ENCODE measurements at regions not wholly inside any gene's neighbourhood (a gene's known extent, or its start where the extent isn't known, plus 50 kb on each side); places are given as distances from the start of the nearest gene placed in this dataset.

- TF ChIP-seq, protein P1, sequence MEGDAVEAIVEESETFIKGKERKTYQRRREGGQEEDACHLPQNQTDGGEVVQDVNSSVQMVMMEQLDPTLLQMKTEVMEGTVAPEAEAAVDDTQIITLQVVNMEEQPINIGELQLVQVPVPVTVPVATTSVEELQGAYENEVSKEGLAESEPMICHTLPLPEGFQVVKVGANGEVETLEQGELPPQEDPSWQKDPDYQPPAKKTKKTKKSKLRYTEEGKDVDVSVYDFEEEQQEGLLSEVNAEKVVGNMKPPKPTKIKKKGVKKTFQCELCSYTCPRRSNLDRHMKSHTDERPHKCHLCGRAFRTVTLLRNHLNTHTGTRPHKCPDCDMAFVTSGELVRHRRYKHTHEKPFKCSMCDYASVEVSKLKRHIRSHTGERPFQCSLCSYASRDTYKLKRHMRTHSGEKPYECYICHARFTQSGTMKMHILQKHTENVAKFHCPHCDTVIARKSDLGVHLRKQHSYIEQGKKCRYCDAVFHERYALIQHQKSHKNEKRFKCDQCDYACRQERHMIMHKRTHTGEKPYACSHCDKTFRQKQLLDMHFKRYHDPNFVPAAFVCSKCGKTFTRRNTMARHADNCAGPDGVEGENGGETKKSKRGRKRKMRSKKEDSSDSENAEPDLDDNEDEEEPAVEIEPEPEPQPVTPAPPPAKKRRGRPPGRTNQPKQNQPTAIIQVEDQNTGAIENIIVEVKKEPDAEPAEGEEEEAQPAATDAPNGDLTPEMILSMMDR (IDR thresholded peaks at IDR 0.05): no peak
- no peak for DNase-seq (ENCODE audit: low spot score)
- H3K4me3 ChIP-seq: no peak overlapping the region
- H3K27ac ChIP-seq: no peak overlapping the region
Observed at GRCh38 chr9:38306899-38307298, 85.6 kb upstream of the ALDH1B1 start.

GRCh38 chr9:38305582-38305981, 86.9 kb upstream of the ALDH1B1 start:
- TF ChIP-seq, protein P1 (IDR thresholded peaks at IDR 0.05): no peak
- no peak overlapping the region for H3K4me3 ChIP-seq
- DNase-seq (ENCODE audit: low spot score): no peak
- no peak overlapping the region for H3K27ac ChIP-seq

DNA sequence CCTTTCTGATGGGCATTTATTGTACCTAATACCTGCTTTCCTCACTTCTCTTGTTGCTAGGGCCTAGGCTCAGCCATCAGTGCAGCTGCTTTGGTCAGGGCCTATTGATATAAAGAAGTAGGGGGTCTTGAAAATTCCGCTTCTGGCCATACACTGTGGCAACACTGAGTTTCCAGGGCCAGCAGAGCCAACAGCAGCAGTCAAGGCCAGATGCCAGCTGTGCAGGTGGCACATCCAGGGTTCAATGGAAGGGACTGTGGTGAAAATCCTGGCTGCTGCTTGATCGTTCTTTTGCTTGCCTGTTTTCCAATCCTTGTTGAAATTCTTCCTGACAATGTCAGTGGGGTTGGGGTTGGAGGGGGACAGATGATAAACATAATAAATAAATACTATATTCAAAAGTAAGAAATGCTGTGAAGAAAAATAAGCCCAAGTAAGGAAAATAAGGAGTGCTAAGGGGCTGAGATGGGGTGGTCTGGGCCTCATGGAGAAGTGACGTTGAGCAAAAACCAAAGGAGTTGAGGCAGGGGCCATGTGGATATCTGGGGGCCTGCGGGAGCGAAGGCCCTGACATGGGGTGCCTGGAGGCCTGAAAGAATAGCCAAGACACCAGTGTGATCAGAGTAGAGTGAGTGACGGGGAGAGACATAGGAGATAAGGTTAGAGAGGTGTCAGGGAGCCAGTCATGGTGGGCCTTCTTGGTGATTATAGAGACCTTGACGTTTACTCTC, 91.0 kb upstream of the ALDH1B1 start:
- TF ChIP-seq, protein P1 (IDR thresholded peaks at IDR 0.05): no peak
- DNase-seq (ENCODE audit: low spot score): no peak
- H3K4me3 ChIP-seq: no peak overlapping the region
- no peak overlapping the region for H3K27ac ChIP-seq

- TF ChIP-seq, protein P1 (IDR thresholded peaks at IDR 0.05): no peak
- no peak for DNase-seq (ENCODE audit: low spot score)
- Histone ChIP-seq H3K4me3 (no peak overlapping the region), H3K27ac (no peak overlapping the region)
Observed at GRCh38 chr9:38299856-38300255, 92.6 kb upstream of the ALDH1B1 start.

GRCh38 chr9:38298904-38299303, 93.6 kb upstream of the ALDH1B1 start:
- DNase-seq (ENCODE audit: low spot score): no peak
- Histone ChIP-seq H3K4me3 (no peak overlapping the region), H3K27ac (no peak overlapping the region)
- TF ChIP-seq, protein P1 (IDR thresholded peaks at IDR 0.05): no peak

- no peak for DNase-seq (ENCODE audit: low spot score)
- TF ChIP-seq, protein P1 (IDR thresholded peaks at IDR 0.05): no peak
- Histone ChIP-seq H3K4me3 (no peak overlapping the region), H3K27ac (no peak overlapping the region)
Observed at GRCh38 chr9:38298503-38298902, 94.0 kb upstream of the ALDH1B1 start.

DNA sequence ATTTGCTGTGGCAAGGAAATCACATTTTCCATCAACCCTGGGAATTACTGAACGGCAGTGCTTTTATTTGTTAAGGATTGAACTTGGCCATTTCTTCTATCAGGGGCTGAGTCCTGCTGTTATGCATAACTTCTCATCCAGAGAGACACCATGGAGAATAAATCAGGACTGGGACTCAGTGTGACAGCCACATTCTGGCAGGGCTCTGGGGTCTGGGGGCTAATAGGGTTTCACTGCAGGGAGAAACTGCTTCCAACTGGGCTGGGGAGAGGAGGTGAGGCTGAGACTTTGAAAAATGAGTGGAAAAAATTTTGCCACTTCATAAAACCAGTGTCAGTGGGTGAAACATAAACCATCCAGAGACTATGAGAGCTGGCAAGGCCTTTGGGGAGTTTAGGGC, 95.7 kb upstream of the ALDH1B1 start:
- H3K27ac ChIP-seq: no peak overlapping the region
- H3K4me3 ChIP-seq: no peak overlapping the region
- TF ChIP-seq, protein P1 (IDR thresholded peaks at IDR 0.05): no peak
- DNase-seq (ENCODE audit: low spot score): peak; percentile 12

All from coronary artery (tissue), 2 donors.